Endothelial cell of umbilical vein (primary cell): ENCODE measurements at regions not wholly inside any gene's neighbourhood (a gene's known extent, or its start where the extent isn't known, plus 50 kb on each side); places are given as distances from the start of the nearest gene placed in this dataset.

Experiments used
- POLR2A ChIP-seq: IDR thresholded peaks from 2 replicates; pipeline ENCODE4 v1.6.1; 2012; ENCODE audit warnings: low read depth, mild to moderate bottlenecking, control low read depth, low read length
- POLR2AphosphoS5 ChIP-seq: IDR thresholded peaks from 2 replicates; pipeline ENCODE4 v1.6.1; 2012; ENCODE audit warnings: low read depth, mild to moderate bottlenecking, control low read depth, low read length, moderate library complexity; ENCODE audit not compliant: insufficient read depth
- TF ChIP-seq, protein P1 (sequence below), 2 donors: IDR thresholded peaks; 1 replicate in 1 of 2; 2 replicates in 1 of 2; pipeline ENCODE4 v1.5.1; 2011; ENCODE audit warnings: low read length in 2 of 2, mild to moderate bottlenecking in 2 of 2, moderate library complexity in 2 of 2, control low read depth in 1 of 2, inconsistent platforms in 1 of 2, low read depth in 1 of 2; ENCODE audit not compliant: insufficient read depth in 1 of 2; ENCODE audit errors: extremely low read depth in 1 of 2
- TF ChIP-seq, protein P2 (sequence below): IDR thresholded peaks from 2 replicates; pipeline ENCODE4 v1.6.1; 2011; ENCODE audit not compliant: insufficient read depth, insufficient read length

DNA sequence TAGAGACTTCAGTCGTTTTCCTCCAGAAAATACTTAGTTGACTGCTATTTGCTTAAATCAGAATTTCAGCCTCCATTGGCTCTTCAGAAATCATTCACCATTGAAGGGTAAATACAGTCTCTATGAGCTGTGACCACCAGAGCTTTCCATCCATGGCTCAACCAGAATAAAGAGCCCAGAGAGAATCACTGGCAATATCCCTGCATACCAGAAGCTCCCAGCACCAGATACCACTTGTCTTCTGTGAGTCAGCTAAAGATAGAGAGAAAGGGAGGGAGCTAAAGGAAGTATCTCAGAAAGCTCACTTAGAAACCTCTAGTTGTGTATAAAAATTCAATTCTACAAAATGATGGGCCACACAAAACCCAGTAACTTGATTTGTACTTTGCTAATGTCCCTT lies 115.2 kb upstream of the TMCO5A start:
- TF ChIP-seq, protein P1, sequence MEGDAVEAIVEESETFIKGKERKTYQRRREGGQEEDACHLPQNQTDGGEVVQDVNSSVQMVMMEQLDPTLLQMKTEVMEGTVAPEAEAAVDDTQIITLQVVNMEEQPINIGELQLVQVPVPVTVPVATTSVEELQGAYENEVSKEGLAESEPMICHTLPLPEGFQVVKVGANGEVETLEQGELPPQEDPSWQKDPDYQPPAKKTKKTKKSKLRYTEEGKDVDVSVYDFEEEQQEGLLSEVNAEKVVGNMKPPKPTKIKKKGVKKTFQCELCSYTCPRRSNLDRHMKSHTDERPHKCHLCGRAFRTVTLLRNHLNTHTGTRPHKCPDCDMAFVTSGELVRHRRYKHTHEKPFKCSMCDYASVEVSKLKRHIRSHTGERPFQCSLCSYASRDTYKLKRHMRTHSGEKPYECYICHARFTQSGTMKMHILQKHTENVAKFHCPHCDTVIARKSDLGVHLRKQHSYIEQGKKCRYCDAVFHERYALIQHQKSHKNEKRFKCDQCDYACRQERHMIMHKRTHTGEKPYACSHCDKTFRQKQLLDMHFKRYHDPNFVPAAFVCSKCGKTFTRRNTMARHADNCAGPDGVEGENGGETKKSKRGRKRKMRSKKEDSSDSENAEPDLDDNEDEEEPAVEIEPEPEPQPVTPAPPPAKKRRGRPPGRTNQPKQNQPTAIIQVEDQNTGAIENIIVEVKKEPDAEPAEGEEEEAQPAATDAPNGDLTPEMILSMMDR (IDR thresholded peaks at IDR 0.05; ENCODE audit: extremely low read depth in 1 of 2, insufficient read depth in 1 of 2, low read depth in 1 of 2, low read length in 2 of 2), result no peak
- no peak for TF ChIP-seq POLR2AphosphoS5
- no peak for TF ChIP-seq POLR2A
- TF ChIP-seq, protein P2, sequence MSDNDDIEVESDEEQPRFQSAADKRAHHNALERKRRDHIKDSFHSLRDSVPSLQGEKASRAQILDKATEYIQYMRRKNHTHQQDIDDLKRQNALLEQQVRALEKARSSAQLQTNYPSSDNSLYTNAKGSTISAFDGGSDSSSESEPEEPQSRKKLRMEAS, result no peak
